Ascending aorta (tissue), 2 donors: ENCODE measurements at regions not wholly inside any gene's neighbourhood (a gene's known extent, or its start where the extent isn't known, plus 50 kb on each side); places are given as distances from the start of the nearest gene placed in this dataset.

Experiments used
- DNase-seq, 2 donors: peaks; one replicate each; pipeline ENCODE4 v3.0.0-alpha.2; 2019; ENCODE audit warnings: low spot score in 2 of 2
- H3K27ac ChIP-seq, 2 donors: fragments of 200-600 bp; sonication (generic); one replicate each; pipeline ENCODE4 v1.5.1; 2016 to 2017; ENCODE audit warnings: mild to moderate bottlenecking in 1 of 2
- H3K27me3 ChIP-seq: fragments of 200-600 bp; sonication (generic); one replicate; pipeline ENCODE4 v1.5.1; 2017
- H3K36me3 ChIP-seq, 2 donors: fragments of 200-600 bp; sonication (generic); one replicate each; pipeline ENCODE4 v1.5.1; 2016
- H3K4me1 ChIP-seq, 2 donors: fragments of 200-600 bp; sonication (generic); one replicate each; pipeline ENCODE4 v1.5.1; 2016 to 2017; ENCODE audit warnings: mild to moderate bottlenecking in 1 of 2
- H3K4me3 ChIP-seq, 2 donors: fragments of 200-600 bp; sonication (generic); one replicate each; pipeline ENCODE4 v1.5.1; 2016 to 2017; ENCODE audit warnings: mild to moderate bottlenecking in 1 of 2
- H3K9me3 ChIP-seq, 2 donors: fragments of 200-600 bp; sonication (generic); one replicate each; pipeline ENCODE4 v1.5.1; 2016
- intact Hi-C: fragments of 100-400 bp; cut with DNase I; formaldehyde crosslinking; loops from one replicate; pipeline ENCODE4 v1.15.1; 2023
- TF ChIP-seq, protein P1 (sequence below), 3 experiments: fragments of 200-600 bp in 2 of 3; fragments of 450-650 bp in 1 of 3; sonication (generic) in 2 of 3; IDR thresholded peaks; one replicate each; pipeline ENCODE4 v1.5.1; 2016 to 2019; ENCODE audit warnings: antibody characterized with exemption in 3 of 3, mild to moderate bottlenecking in 1 of 3, moderate library complexity in 1 of 3

DNA sequence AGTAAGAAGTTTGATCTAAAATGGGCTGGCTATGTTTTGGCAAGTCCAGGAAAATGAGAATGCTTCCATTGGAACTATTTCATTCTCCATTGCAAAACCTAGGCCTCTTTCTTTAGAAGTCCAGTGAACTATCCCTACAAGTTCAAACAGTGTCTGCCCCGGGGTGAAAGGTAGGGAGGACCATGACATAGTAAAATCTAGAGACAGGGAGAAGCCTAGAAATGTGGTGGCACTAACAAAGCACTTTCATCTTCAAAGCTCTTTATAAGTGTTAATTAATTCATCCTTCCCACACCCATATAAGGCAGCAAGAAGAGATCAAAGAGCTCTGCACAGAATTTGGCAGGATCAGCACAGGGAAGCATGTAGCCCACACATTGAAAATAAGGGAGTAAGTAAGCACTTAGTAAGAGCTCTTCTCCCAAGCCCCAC lies 214.5 kb downstream of the IRS1 start:
- intact Hi-C loops, result no loop called here
- no peak overlapping the region for H3K27ac ChIP-seq
- peaks cover 3 to 12% of the 10 kb centered on the region in 2 donors for H3K9me3 ChIP-seq
- H3K36me3 ChIP-seq, result no peaks in the 10 kb centered on the region
- H3K4me1 ChIP-seq, result peaks cover 0 to 5% of the 10 kb centered on the region in 2 donors
- no peak for DNase-seq
- no peak overlapping the region for H3K4me3 ChIP-seq
- TF ChIP-seq, protein P1, sequence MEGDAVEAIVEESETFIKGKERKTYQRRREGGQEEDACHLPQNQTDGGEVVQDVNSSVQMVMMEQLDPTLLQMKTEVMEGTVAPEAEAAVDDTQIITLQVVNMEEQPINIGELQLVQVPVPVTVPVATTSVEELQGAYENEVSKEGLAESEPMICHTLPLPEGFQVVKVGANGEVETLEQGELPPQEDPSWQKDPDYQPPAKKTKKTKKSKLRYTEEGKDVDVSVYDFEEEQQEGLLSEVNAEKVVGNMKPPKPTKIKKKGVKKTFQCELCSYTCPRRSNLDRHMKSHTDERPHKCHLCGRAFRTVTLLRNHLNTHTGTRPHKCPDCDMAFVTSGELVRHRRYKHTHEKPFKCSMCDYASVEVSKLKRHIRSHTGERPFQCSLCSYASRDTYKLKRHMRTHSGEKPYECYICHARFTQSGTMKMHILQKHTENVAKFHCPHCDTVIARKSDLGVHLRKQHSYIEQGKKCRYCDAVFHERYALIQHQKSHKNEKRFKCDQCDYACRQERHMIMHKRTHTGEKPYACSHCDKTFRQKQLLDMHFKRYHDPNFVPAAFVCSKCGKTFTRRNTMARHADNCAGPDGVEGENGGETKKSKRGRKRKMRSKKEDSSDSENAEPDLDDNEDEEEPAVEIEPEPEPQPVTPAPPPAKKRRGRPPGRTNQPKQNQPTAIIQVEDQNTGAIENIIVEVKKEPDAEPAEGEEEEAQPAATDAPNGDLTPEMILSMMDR (IDR thresholded peaks at IDR 0.05), result no peak
- no peaks in the 10 kb centered on the region for H3K27me3 ChIP-seq

DNA sequence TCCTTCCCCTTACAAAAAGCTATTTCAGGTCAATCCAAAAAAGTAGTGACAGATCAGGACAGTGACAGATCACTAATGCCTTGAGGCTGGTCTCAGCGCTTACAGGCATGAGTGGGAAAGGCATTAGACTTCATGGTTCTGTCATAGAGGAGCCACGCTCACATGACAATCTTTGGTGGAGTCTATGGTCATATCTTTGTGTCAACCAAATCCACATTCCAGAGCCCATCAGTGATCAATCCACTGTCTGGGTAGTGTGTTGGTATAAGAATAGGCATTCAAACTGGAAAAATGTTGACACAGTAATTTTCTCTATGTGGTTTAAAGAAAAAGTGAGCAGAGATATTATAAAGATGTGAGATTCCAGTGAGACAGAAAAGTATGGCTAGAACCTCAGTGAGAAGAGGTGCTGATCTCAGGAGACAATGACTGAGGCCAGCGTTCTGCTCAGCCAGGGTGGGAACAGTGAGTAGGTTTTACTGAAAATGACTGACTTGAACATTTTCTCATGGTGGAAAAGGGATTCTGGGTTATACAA lies 215.0 kb downstream of the IRS1 start:
- H3K36me3 ChIP-seq, result no peaks in the 10 kb centered on the region
- H3K9me3 ChIP-seq, result peaks cover 3 to 12% of the 10 kb centered on the region in 2 donors
- H3K27me3 ChIP-seq, result no peaks in the 10 kb centered on the region
- peaks cover 0 to 5% of the 10 kb centered on the region in 2 donors for H3K4me1 ChIP-seq
- no peak for DNase-seq
- intact Hi-C loops, result loop anchor here (5.0 kb wide), 2 partner anchors 68 to 213 kb away; partner anchors contain the start of gene IRS1
- no peak overlapping the region for H3K4me3 ChIP-seq
- no peak overlapping the region for H3K27ac ChIP-seq
- TF ChIP-seq, protein P1 (IDR thresholded peaks at IDR 0.05), result no peak

DNA sequence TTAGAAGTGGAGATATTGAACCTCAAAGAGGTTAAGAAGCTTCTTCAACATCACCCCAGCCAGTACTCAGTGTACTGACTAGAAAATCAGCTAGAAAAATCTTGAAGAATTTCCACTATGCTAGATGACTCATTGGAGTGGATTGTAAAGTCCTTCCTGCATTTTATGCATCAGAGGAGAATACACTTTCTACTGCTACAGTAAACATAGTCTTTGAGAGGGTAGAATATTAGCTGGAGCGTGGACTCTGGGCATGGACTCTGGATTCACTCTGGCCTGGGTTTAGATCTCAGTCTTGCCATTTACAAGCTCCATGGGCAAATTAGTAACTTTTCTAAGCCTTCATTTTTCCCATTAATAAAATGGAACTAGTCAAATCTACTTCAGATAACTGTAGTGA lies 215.9 kb downstream of the IRS1 start:
- no peaks in the 10 kb centered on the region for H3K27me3 ChIP-seq
- H3K36me3 ChIP-seq, result no peaks in the 10 kb centered on the region
- intact Hi-C loops, result loop anchor here (5.0 kb wide), 2 partner anchors 69 to 214 kb away; partner anchors contain the start of gene IRS1
- peaks cover 2 to 4% of the 10 kb centered on the region in 2 donors for H3K9me3 ChIP-seq
- H3K27ac ChIP-seq, result no peak overlapping the region
- peaks cover 0 to 5% of the 10 kb centered on the region in 2 donors for H3K4me1 ChIP-seq
- TF ChIP-seq, protein P1 (IDR thresholded peaks at IDR 0.05), result no peak
- DNase-seq, result no peak
- H3K4me3 ChIP-seq, result no peak overlapping the region

DNA sequence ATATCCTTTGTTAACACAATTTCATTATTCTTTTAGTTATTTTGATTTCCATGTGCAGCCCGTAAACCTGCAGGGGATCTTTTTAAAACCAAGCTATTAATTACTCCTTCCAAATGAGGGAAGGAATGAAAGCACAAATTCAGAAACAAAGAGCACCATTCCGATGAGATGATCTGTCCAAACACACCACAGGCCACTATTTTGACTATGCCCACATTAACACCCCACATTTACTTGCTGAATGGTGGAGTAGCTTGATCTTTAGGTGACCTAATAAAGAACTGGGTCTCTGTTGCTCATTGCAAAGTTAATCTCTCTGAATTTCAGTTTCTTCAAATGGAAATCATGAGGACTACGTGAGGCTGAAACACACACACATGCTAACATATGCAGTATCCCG lies 218.0 kb downstream of the IRS1 start:
- Histone ChIP-seq H3K36me3 (no peaks in the 10 kb centered on the region), H3K4me3 (no peak overlapping the region), H3K27me3 (no peaks in the 10 kb centered on the region), H3K4me1 (peaks cover 0 to 5% of the 10 kb centered on the region in 2 donors), H3K27ac (no peak overlapping the region), H3K9me3 (no peaks in the 10 kb centered on the region)
- DNase-seq, result no peak
- TF ChIP-seq, protein P1 (IDR thresholded peaks at IDR 0.05), result no peak
- intact Hi-C loops, result loop anchor here (5.0 kb wide), 2 partner anchors 71 to 216 kb away; partner anchors contain the start of gene IRS1

DNA sequence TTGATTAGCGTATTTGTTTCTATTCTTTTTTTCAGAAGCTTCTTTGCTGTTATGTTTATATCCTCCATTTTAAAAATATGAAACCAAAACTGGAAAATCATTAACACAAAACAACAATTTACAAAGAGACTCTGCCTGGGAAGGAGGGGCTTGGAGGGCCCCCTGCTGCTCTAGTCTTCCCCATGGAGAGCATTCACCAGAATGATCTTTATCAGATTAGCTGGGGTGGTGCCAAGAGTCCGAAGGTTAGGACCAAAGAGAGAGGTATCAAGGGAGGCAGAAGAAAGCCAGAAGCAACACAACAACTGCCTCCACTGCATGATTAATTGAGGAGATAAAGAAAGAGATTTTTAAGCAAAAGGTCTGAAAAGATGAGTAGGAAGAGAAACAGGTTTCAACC lies 218.6 kb downstream of the IRS1 start:
- Histone ChIP-seq H3K4me3 (no peak overlapping the region), H3K4me1 (peaks cover 0 to 5% of the 10 kb centered on the region in 2 donors), H3K27me3 (no peaks in the 10 kb centered on the region), H3K9me3 (no peaks in the 10 kb centered on the region), H3K27ac (no peak overlapping the region), H3K36me3 (no peaks in the 10 kb centered on the region)
- intact Hi-C loops, result loop anchor here (5.0 kb wide), 2 partner anchors 71 to 216 kb away; partner anchors contain the start of gene IRS1
- no peak for DNase-seq
- TF ChIP-seq, protein P1 (IDR thresholded peaks at IDR 0.05), result no peak
